SH-SY5Y (cell line): ENCODE measurements at regions not wholly inside any gene's neighbourhood (a gene's known extent, or its start where the extent isn't known, plus 50 kb on each side); places are given as distances from the start of the nearest gene placed in this dataset.

ENCODE experiments used
- GATA2 ChIP-seq: IDR thresholded peaks from 2 replicates; pipeline ENCODE4 v1.6.1; 2011; ENCODE audit warnings: mild to moderate bottlenecking, low read depth, low read length
- GATA3 ChIP-seq: IDR thresholded peaks from 2 replicates; pipeline ENCODE4 v1.6.1; 2011; ENCODE audit warnings: low read depth, mild to moderate bottlenecking, low read length, moderate library complexity

DNA sequence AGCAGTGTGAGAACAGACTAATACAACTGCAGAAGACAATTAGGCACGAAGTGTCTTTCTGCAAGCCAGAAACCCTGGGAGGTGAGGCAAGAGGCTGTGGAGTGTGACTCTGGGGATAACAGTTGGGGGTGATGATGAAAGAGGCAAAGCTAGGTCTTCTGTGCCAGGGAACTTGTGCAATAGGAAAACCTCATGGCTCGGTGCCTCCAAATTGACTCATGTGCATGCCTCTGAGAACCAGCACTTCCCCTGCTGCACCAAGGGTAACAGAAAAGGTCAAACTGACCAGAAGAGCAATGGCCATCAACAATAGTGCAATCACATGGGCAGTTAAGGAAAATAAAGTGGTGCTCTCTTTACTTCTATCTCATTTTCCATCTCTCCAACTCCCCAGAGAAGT lies 136.4 kb downstream of the SCG2 start:
- TF ChIP-seq GATA2 (no peak), GATA3 (no peak)
